OCI-LY7 (cell line): ENCODE measurements at regions not wholly inside any gene's neighbourhood (a gene's known extent, or its start where the extent isn't known, plus 50 kb on each side); places are given as distances from the start of the nearest gene placed in this dataset.

Experiments used
- EZH2phosphoT487 ChIP-seq: fragments of 200-600 bp; sonication (generic); IDR thresholded peaks from 2 replicates; pipeline ENCODE4 v1.6.1; 2018; ENCODE audit warnings: low read depth, borderline replicate concordance, mild to moderate bottlenecking, mixed run types, antibody characterized with exemption, low read length, moderate library complexity, mixed read lengths
- TF ChIP-seq, protein P1 (sequence below): fragments of 200-600 bp; sonication (generic); conservative IDR thresholded peaks from 2 replicates; pipeline ENCODE4 v1.5.1; 2014; ENCODE audit warnings: mild to moderate bottlenecking, antibody characterized with exemption, low read length, moderate library complexity, mixed read lengths

DNA sequence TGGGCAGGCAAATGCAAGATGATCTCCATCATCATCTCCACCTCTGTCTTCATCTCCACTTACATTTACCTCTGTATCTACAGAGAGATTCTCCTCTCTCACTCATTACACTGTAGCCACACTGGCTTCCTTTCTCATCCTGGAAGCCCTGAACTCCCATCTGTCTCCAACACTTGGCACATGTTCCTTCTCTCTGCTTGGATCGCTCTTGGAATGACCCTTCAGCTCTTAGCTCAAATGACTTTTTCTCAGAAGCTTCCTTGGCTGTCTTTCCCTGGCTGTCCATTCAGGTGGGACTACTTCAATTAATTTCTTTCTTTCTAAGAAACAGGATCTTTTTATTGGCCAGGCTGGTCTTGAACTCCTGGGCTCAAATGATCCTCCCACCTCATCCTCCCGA, 120.0 kb upstream of the KLF4 start:
- TF ChIP-seq, protein P1, sequence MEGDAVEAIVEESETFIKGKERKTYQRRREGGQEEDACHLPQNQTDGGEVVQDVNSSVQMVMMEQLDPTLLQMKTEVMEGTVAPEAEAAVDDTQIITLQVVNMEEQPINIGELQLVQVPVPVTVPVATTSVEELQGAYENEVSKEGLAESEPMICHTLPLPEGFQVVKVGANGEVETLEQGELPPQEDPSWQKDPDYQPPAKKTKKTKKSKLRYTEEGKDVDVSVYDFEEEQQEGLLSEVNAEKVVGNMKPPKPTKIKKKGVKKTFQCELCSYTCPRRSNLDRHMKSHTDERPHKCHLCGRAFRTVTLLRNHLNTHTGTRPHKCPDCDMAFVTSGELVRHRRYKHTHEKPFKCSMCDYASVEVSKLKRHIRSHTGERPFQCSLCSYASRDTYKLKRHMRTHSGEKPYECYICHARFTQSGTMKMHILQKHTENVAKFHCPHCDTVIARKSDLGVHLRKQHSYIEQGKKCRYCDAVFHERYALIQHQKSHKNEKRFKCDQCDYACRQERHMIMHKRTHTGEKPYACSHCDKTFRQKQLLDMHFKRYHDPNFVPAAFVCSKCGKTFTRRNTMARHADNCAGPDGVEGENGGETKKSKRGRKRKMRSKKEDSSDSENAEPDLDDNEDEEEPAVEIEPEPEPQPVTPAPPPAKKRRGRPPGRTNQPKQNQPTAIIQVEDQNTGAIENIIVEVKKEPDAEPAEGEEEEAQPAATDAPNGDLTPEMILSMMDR, result no peak
- TF ChIP-seq EZH2phosphoT487, result no peak
